Endothelial cell of umbilical vein (primary cell): ENCODE measurements at regions not wholly inside any gene's neighbourhood (a gene's known extent, or its start where the extent isn't known, plus 50 kb on each side); places are given as distances from the start of the nearest gene placed in this dataset.

Source experiments
- BruUV-seq: library from RNA; stranded (reverse); fragments of 400-500 nt; replicated peaks from 2 replicates; lab custom pipeline; 2021; lab: Mats Ljungman, UMichigan
- CTCF ChIA-PET: fragments of 300-600, 350-600 bp; sonication (Branson Sonifier 250); formaldehyde crosslinking; loops from one replicate; lab custom pipeline; 2021; ENCODE audit warnings: antibody characterized with exemption, inconsistent platforms; lab: Charles Lee
- POLR2A ChIA-PET: fragments of 300-600, 350-600 bp; sonication (Branson Sonifier 250); formaldehyde crosslinking; loops from one replicate; lab custom pipeline; 2021; ENCODE audit warnings: antibody characterized with exemption, inconsistent platforms; lab: Charles Lee
- DNase-seq: peaks from one replicate; pipeline ENCODE4 v3.0.0-alpha.2; 2011; ENCODE audit warnings: low read depth, low spot score
- FAIRE-seq: peaks from 2 replicates; lab custom pipeline; 2011; peaks lifted over from hg19 to GRCh38; lab: Jason Lieb, UNC
- H2AFZ ChIP-seq: 2 replicates; pipeline ENCODE4 v1.6.0; 2012; ENCODE audit warnings: low read depth, low read length, control low read depth, inconsistent platforms
- H3K27ac ChIP-seq: 2 replicates; pipeline ENCODE4 v1.5.1; 2011; ENCODE audit warnings: low read depth, mild to moderate bottlenecking, control low read depth, low read length, moderate library complexity; ENCODE audit not compliant: insufficient read depth
- H3K27me3 ChIP-seq, 2 experiments: 2 replicates each; pipeline versions ENCODE4 v1.6.0 to v1.6.1; 2011; ENCODE audit warnings: low read length in 2 of 2, mixed read lengths in 1 of 2; ENCODE audit not compliant: control insufficient read depth in 2 of 2, insufficient read depth in 2 of 2
- H3K36me3 ChIP-seq, 2 experiments: 2 replicates in 1 of 2; 3 replicates in 1 of 2; pipeline ENCODE4 v1.5.1; 2011; ENCODE audit warnings: low read length in 2 of 2, mild to moderate bottlenecking in 1 of 2, moderate library complexity in 1 of 2; ENCODE audit not compliant: control insufficient read depth in 2 of 2, insufficient read depth in 2 of 2; ENCODE audit errors: extremely low read depth in 1 of 2
- H3K4me1 ChIP-seq: 3 replicates; pipeline ENCODE4 v1.5.1; 2011; ENCODE audit warnings: mild to moderate bottlenecking, low read length; ENCODE audit not compliant: control insufficient read depth, insufficient read depth; ENCODE audit errors: extremely low read depth
- H3K4me2 ChIP-seq: 2 replicates; pipeline ENCODE4 v1.6.1; 2011; ENCODE audit warnings: low read length, control low read depth, mixed read lengths; ENCODE audit not compliant: insufficient read depth
- H3K4me3 ChIP-seq, 3 experiments: fragments of 200-600 bp in 1 of 3; sonication (generic), shearing (Covaris generic) in 1 of 3; replicated peaks in 1 of 3; 2 replicates each; pipeline ENCODE4 v1.5.1; 2011 to 2016; ENCODE audit warnings: control low read depth in 3 of 3, low read length in 3 of 3, mild to moderate bottlenecking in 2 of 3, inconsistent platforms in 1 of 3, low read depth in 1 of 3, moderate library complexity in 1 of 3; ENCODE audit not compliant: insufficient read depth in 1 of 3
- H3K79me2 ChIP-seq: 2 replicates; pipeline ENCODE4 v1.6.0; 2012; ENCODE audit warnings: low read length, inconsistent platforms; ENCODE audit not compliant: control insufficient read depth, insufficient read depth
- H3K9ac ChIP-seq: replicated peaks from 2 replicates; pipeline ENCODE3; 2011; ENCODE audit warnings: low read length, control low read depth; ENCODE audit not compliant: insufficient read depth; ENCODE audit errors: extremely low read depth
- H3K9me1 ChIP-seq: replicated peaks from 3 replicates; pipeline ENCODE4 v1.6.0; 2011; ENCODE audit warnings: mild to moderate bottlenecking, low read length; ENCODE audit not compliant: control insufficient read depth, insufficient read depth; ENCODE audit errors: extremely low read depth
- H3K9me3 ChIP-seq: replicated peaks from 2 replicates; pipeline ENCODE4 v1.5.1; 2012; ENCODE audit warnings: low read length, inconsistent platforms; ENCODE audit not compliant: control insufficient read depth, insufficient read depth
- H4K20me1 ChIP-seq: replicated peaks from 2 replicates; pipeline ENCODE3; 2011; ENCODE audit warnings: mild to moderate bottlenecking, low read length; ENCODE audit not compliant: control insufficient read depth, insufficient read depth; ENCODE audit errors: extremely low read depth
- EZH2 ChIP-seq: IDR thresholded peaks from 2 replicates; pipeline ENCODE4 v1.6.1; 2012; ENCODE audit warnings: borderline replicate concordance, low read depth, mild to moderate bottlenecking, moderate library complexity, low read length, inconsistent platforms; ENCODE audit not compliant: severe bottlenecking
- FOS ChIP-seq: IDR thresholded peaks from 2 replicates; pipeline ENCODE4 v1.6.1; 2011; ENCODE audit warnings: mild to moderate bottlenecking, low read length, moderate library complexity, borderline replicate concordance; ENCODE audit not compliant: insufficient read depth
- GATA2 ChIP-seq: IDR thresholded peaks from 2 replicates; pipeline ENCODE4 v1.7.0; 2011; ENCODE audit warnings: low read depth, mild to moderate bottlenecking, moderate library complexity, mixed read lengths, low read length; ENCODE audit not compliant: insufficient read length, insufficient read depth
- JUN ChIP-seq: IDR thresholded peaks from 2 replicates; pipeline ENCODE4 v1.6.1; 2011; ENCODE audit warnings: borderline replicate concordance, low read depth; ENCODE audit not compliant: insufficient read length, insufficient read depth
- MYC ChIP-seq: IDR thresholded peaks from one replicate; pipeline ENCODE4 v1.6.1; 2011; ENCODE audit warnings: mild to moderate bottlenecking, low read depth, low read length
- POLR2A ChIP-seq: IDR thresholded peaks from 2 replicates; pipeline ENCODE4 v1.6.1; 2012; ENCODE audit warnings: low read depth, mild to moderate bottlenecking, control low read depth, low read length
- POLR2AphosphoS5 ChIP-seq: IDR thresholded peaks from 2 replicates; pipeline ENCODE4 v1.6.1; 2012; ENCODE audit warnings: low read depth, mild to moderate bottlenecking, control low read depth, low read length, moderate library complexity; ENCODE audit not compliant: insufficient read depth
- dilution Hi-C: fragments of 300-500 bp; cut with MboI; formaldehyde crosslinking; loops from one replicate; pipeline ENCODE4 v1.15.0; 2019; ENCODE audit warnings: low sequenced_read_pairs; ENCODE audit not compliant: extremely low pct_ligation_motif_present
- intact Hi-C: fragments of 100-400 bp; cut with micrococcal nuclease; formaldehyde crosslinking; loops from one replicate; pipeline ENCODE4 v1.10.0; 2022
- TF ChIP-seq, protein P1 (sequence below), 2 donors: IDR thresholded peaks; 1 replicate in 1 of 2; 2 replicates in 1 of 2; pipeline ENCODE4 v1.5.1; 2011; ENCODE audit warnings: low read length in 2 of 2, mild to moderate bottlenecking in 2 of 2, moderate library complexity in 2 of 2, control low read depth in 1 of 2, inconsistent platforms in 1 of 2, low read depth in 1 of 2; ENCODE audit not compliant: insufficient read depth in 1 of 2; ENCODE audit errors: extremely low read depth in 1 of 2
- TF ChIP-seq, protein P2 (sequence below): IDR thresholded peaks from 2 replicates; pipeline ENCODE4 v1.6.1; 2011; ENCODE audit not compliant: insufficient read depth, insufficient read length

DNA sequence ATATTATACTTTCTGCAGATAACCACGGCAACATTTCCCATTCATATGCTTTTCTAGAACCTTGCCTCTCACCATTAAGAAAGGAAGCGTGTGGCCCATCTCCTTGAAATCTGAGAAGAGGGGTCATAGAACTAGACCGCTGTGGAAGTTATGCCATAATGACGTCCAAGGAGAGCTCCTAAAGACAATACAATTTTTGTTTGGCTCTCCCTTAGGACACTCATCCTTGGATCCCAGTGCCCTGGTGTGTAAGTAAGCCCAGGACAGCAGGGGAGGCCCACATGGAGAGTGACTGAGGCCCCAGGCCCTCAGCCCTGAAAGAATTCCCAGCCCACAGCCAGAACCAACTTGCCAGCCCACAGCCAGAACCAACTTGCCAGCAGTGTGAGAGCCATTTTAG is 379.6 kb downstream of the FOXA2 start:
- CTCF ChIA-PET = no interaction called here
- dilution Hi-C loops (no loop called here), intact Hi-C loops (no loop called here)
- no peak overlapping the region for H3K4me3 ChIP-seq
- TF ChIP-seq MYC = no peak
- no peak for TF ChIP-seq FOS
- TF ChIP-seq EZH2 = no peak
- no peak for TF ChIP-seq JUN
- TF ChIP-seq, protein P1, sequence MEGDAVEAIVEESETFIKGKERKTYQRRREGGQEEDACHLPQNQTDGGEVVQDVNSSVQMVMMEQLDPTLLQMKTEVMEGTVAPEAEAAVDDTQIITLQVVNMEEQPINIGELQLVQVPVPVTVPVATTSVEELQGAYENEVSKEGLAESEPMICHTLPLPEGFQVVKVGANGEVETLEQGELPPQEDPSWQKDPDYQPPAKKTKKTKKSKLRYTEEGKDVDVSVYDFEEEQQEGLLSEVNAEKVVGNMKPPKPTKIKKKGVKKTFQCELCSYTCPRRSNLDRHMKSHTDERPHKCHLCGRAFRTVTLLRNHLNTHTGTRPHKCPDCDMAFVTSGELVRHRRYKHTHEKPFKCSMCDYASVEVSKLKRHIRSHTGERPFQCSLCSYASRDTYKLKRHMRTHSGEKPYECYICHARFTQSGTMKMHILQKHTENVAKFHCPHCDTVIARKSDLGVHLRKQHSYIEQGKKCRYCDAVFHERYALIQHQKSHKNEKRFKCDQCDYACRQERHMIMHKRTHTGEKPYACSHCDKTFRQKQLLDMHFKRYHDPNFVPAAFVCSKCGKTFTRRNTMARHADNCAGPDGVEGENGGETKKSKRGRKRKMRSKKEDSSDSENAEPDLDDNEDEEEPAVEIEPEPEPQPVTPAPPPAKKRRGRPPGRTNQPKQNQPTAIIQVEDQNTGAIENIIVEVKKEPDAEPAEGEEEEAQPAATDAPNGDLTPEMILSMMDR (IDR thresholded peaks at IDR 0.05; ENCODE audit: extremely low read depth in 1 of 2, insufficient read depth in 1 of 2, low read depth in 1 of 2, low read length in 2 of 2) = no peak
- TF ChIP-seq POLR2A = no peak
- TF ChIP-seq POLR2AphosphoS5 = no peak
- TF ChIP-seq GATA2 = no peak
- TF ChIP-seq, protein P2, sequence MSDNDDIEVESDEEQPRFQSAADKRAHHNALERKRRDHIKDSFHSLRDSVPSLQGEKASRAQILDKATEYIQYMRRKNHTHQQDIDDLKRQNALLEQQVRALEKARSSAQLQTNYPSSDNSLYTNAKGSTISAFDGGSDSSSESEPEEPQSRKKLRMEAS = no peak
- H3K9ac ChIP-seq = no peak overlapping the region
- H3K27me3 ChIP-seq = no peaks in the 10 kb centered on the region
- H3K9me1 ChIP-seq = no peaks in the 10 kb centered on the region
- POLR2A ChIA-PET = no interaction called here
- no peak overlapping the region for H2AFZ ChIP-seq
- no peaks in the 10 kb centered on the region for H3K36me3 ChIP-seq
- H3K4me1 ChIP-seq = no peaks in the 10 kb centered on the region
- no peaks in the 10 kb centered on the region for H4K20me1 ChIP-seq
- BruUV-seq = no TSS peak
- no peaks in the 10 kb centered on the region for H3K79me2 ChIP-seq
- H3K27ac ChIP-seq = no peak overlapping the region
- H3K4me2 ChIP-seq = no peak overlapping the region
- H3K9me3 ChIP-seq = peaks cover 1% of the 10 kb centered on the region
- DNase-seq (no peak), FAIRE-seq (no peak)
